GM19240 (cell line): ENCODE measurements at regions not wholly inside any gene's neighbourhood (a gene's known extent, or its start where the extent isn't known, plus 50 kb on each side); places are given as distances from the start of the nearest gene placed in this dataset.

Experiments used
- DNase-seq: peaks from one replicate; pipeline ENCODE4 v3.0.0; 2011; ENCODE audit warnings: low spot score; ENCODE audit not compliant: insufficient read length

DNA sequence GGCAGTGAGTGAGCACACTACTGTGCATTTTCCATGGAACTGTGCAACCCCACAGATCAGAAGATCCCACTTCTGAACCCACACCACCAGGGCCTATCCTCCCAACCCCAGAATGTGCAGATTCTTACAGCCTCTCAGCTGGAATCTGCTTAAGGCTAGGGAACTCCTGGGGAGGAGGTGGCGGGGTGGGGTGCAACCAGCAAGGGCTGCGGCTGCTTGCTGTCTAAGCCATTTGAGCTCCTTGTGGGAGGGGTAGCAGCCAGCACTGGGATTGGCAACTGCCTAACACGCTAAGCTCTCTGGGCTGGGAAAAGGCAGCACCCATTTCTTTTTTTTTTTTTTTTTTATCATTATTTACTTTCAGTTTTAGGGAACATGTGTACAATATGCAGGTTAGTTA lies 353.3 kb downstream of the RAB28 start:
- DNase-seq: no peak

- no peak for DNase-seq
Measured at GRCh38 chr4:13129095-13129494, 355.0 kb downstream of the RAB28 start.

DNA sequence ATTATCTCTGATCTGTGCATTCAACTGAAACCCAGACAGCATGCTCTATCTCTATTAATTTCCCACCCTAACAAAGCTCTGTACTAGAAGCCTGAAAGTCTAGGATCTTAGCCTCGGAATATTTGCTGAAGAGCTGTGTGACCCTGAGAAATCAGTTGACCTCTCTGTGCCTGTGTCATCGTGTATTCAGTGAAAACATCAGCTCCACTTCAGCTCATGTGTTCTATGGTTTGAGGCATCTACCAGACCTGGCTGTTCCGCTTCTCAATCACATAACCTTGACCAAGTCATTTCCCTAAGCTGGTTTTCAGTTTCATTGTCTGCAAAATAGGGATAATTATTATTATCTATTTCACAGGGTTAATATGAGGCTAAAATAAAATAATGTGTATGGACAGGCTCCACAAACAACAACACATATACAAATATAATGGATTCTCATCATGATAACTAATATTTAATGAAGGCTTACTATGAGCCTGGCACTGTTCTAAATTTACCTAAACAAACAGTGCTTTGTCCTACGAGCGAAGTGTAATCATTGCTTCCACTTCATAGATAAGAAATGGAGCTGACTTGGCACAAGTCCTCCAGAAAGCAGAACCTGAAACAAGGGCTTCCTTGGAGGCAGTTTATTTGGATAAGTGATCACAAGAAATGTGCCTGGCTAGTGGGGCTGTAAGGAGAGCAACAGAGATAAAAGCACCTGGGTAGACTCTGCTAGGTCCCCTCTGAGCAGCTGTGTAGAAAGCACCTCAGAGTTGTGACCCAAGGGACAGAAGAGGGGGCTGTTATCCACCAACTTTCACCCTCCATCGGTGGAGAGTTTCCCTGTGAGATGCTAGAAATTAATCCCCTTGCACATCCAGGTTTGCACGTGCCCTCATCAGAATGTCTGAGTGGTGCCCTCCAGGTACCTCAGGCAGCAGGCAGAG lies 356.9 kb downstream of the RAB28 start:
- no peak for DNase-seq

- no peak for DNase-seq
Measured at GRCh38 chr4:13118633-13119032, 365.5 kb downstream of the RAB28 start.

GRCh38 chr4:13117185-13117584 lies 367.0 kb downstream of the RAB28 start:
- no peak for DNase-seq

DNA sequence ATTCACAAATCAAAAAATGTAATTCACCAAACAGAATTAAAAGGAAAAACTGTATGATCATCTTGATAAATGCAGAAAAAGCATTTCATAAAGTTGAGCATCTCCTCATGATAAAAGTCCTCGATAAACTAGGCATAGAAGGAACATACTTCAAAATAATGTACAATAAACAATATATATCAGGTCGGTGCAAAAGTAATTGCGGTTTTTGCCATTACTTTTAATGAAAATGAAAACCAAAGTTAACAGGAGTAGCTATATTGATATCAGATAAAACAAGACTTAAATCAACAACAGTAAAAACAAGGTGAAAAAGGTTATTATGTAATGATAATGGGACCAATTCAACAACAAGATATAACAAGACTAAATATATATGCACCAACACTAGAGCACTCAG lies 372.1 kb downstream of the RAB28 start:
- DNase-seq: no peak

- DNase-seq: no peak
Measured at GRCh38 chr4:13109536-13109935, 374.6 kb downstream of the RAB28 start.

DNA sequence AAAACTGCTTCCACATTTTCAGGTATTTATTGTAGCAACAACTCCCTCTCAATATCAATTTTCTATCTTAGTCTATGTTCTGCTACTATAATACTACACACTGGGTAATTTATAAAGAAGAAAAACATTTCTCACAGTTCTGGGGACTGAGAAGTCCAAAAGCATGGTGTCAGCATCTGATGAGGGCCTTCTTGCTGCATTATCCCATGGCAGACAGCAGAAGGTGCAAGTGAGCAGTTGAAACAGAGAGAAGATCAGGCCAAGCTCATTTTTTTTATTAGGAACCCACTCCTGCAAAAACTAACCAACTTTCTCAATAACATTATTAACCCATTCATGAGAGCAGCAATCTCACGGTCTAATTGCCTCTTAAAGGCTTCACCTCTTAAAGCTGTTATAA lies 376.0 kb downstream of the RAB28 start:
- DNase-seq: no peak

GRCh38 chr4:13103382-13104015 lies 380.6 kb downstream of the RAB28 start:
- DNase-seq: no peak

- DNase-seq: no peak
Measured at GRCh38 chr4:13102092-13102742, 381.9 kb downstream of the RAB28 start.

DNA sequence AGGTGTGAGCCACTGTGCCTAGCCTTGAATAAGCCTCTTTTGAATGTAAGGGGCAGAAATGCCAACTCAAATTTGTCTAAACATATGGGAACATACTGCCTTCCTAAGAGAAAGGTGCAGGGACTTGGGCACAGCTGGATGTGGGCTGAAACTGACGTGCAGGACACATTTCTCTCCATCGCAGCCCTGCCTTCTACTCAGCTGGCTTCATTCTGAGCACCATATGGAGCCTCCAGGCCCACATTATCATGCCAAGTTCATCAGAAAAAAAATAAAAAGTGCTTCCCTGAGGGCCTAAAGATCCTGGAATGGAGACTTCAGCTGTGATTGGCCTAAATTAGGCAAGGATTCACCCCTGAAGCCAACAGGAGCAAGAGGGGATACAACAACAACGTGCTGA lies 386.2 kb downstream of the RAB28 start:
- no peak for DNase-seq

DNA sequence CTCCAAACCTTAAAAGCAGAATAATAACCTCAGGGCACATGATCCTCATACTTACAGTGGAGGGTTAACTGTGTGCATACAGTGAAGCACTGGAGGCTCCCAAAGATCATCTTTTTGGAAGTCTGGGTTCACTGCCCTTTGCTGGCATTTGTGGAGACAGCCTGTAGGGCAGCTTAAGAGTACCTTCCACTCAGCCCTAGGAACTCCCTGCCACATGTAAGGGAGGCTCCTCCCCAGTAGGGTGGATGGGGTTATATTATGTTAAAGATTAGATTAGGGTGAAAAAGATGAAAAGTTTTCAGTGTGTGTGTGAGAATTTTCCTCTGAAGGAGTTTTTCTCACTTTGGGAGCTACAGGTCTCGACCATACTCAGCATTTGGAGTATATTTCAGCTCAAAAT lies 388.4 kb downstream of the RAB28 start:
- no peak for DNase-seq

GRCh38 chr4:13093170-13093569 lies 391.0 kb downstream of the RAB28 start:
- no peak for DNase-seq

DNA sequence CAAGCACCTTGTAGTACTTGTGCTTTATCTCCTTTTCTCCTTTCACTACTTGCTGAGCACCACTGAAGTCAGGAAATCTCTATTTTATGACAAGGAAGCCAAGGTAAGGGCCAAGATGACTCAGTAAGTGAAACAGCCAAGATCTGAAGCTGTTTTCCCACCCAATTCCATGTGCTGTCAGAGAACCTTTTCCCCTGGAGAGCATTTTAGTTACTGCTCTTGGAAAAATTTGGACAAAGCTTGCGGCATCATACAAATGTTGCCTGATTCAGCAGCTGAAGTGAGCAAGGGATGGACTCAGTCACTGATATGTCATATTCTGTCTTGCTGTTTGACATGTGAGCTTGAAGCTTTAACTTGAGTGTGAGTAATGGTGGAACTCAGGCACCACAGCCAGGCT lies 391.4 kb downstream of the RAB28 start:
- DNase-seq: no peak

DNA sequence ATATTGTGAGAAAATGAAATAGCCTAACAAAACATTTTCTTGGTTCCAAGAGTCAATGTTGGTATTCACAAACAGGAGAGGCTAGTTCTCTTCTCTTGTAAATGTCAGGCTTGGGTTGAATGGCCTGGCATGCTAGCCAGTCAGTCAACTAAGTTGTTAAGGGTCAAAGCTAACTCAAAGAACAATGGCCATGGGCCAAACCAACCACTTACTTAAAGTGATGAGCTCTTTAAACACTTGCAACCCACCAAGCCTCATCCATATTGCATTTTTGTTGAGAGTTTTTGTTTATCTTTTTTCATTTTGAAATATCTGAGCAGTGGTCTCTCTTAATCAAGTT lies 394.5 kb downstream of the RAB28 start:
- DNase-seq: no peak

DNA sequence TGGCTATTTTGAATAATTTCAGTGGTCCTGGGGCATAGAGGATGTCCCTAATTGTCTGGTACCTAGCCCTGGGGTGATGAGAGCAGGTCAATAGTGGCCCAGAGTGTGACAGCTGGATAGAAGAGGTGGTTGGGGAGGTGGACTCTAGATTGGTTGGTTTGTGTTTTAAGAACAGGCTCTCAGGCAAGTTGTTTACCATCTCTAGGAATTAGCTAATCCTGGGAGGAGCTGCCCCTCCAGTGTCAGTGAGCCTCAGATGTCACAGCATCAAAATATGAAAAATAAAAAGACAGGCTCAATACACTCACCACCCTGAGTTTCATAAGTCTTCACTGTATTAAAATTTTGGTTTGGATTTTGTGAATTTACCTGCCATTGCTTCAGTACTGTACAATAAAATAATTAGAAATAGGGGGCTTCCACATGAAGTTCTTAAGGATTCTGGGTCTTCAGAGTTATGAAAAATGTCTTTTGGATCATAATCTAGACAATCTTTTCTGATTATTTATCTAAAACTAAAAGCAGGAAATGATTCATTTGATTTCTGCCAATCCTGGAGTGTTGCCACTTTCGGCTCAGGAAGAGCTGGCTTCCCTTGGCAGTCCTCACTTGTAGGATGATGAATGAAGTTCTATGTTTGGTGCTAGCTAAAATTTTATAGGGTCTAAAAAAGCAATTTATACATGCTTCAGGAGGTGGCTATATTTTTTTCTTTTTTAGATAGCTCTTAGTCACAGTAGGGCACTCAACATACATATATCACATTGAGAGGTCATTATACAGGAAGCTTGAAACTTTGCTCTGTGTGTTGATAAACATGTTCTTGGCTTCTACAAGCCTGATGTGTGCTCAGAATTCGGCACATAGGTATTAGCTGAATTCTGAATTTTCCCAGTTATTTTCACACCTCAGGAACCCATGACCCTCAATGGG lies 395.1 kb downstream of the RAB28 start:
- no peak for DNase-seq

- DNase-seq: no peak
Measured at GRCh38 chr4:13087041-13087440, 397.1 kb downstream of the RAB28 start.

DNA sequence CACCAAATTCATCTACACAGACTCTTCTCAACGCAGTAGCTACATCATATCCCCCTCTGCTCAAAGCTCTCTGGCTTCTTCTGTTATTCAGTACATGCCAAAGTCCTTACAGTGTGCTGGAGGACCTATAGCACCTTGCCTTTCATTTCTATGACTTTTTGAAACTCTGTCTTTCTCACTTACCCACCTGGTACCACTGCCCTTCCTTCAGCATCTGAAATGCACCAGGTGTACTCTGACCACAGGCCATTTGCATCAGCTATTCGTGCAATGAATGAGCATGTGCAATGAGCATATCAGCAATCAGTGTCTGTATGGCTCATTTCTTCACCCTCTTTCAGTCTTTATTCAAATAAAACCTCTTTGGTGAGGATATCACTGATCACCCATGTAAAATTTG lies 399.9 kb downstream of the RAB28 start:
- no peak for DNase-seq

GRCh38 chr4:13081830-13082229 lies 402.3 kb downstream of the RAB28 start:
- no peak for DNase-seq

DNA sequence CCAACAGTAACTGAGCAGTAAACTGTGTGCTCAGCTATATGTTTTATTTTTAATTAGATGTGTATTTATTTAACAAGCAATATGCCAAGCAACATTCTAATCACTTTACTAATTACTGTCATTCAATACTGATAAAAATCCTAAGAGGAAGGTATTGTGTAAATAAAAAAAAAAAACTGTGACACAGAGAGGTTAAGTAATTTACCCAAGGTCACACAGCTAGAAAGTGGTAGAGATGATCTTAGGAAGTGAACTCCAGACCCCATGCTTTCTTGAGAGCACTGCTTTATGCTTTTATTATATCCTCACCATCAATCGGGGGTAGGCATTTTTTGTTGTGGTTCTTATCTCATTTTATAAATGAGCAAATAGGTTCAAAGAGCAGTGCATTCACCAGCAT lies 417.1 kb downstream of the RAB28 start:
- no peak for DNase-seq

DNA sequence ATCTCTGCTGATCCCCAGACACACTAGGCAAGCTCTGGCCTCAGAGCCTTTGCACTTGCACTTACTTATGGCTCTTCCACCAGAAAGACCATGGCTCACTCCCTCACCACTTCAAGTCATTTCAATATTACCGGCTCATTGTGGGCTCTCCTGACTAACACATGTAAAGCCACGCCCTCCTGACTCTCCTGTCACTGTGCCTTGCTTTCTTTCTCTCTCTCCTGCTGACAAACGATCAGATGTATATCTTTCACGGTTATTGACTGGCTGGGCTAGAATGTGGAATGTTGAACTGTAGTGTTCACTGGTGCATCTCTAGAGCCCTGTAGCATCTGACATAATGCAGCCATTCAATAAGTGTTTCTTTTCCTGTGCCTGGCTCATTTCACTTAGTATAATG lies 425.1 kb downstream of the RAB28 start:
- DNase-seq: no peak
